Sigmoid colon (tissue), 4 donors: ENCODE measurements at regions not wholly inside any gene's neighbourhood (a gene's known extent, or its start where the extent isn't known, plus 50 kb on each side); places are given as distances from the start of the nearest gene placed in this dataset.

Experiments used
- EP300 ChIP-seq, 4 donors: sonication (generic); formaldehyde crosslinking; IDR thresholded peaks; one replicate each; pipeline ENCODE4 v1.6.1; 2017; ENCODE audit warnings: antibody characterized with exemption in 4 of 4
- POLR2A ChIP-seq, 2 donors: fragments of 450-650 bp; IDR thresholded peaks; one replicate each; pipeline ENCODE4 v1.6.1; 2016; ENCODE audit warnings: antibody characterized with exemption in 2 of 2, mild to moderate bottlenecking in 2 of 2, moderate library complexity in 2 of 2
- POLR2AphosphoS5 ChIP-seq, 4 donors: sonication (generic); formaldehyde crosslinking; IDR thresholded peaks; one replicate each; pipeline ENCODE4 v1.6.1; 2017; ENCODE audit warnings: antibody characterized with exemption in 4 of 4
- TF ChIP-seq, protein P1 (sequence below), 4 experiments: fragments of 450-650 bp in 3 of 4; fragments of 200-600 bp in 1 of 4; IDR thresholded peaks; one replicate each; pipeline ENCODE4 v1.5.1; 2016 to 2019; ENCODE audit warnings: antibody characterized with exemption in 4 of 4, mild to moderate bottlenecking in 3 of 4, moderate library complexity in 2 of 4

DNA sequence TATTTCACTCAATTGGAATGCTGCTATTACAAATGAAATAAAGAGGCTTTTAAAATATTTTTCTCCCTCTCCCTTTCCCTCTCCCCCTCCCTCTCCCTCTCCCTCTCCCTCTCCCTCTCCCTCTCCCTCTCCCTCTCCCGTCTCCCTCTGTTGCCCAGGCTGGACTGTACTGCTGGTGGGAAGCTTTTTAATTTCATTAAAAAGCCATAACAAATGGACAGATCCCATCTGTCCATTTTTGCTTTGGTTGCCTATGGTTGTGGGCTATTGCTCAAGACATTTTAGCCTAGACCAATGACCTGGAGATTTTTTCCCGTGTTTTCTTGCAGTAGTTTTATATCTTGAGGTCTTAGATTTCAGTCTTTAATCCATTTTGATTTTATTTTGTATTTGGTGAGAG, 107.2 kb upstream of the LRRC3B start:
- TF ChIP-seq POLR2A (IDR thresholded peaks at IDR 0.05): no peak
- TF ChIP-seq, protein P1, sequence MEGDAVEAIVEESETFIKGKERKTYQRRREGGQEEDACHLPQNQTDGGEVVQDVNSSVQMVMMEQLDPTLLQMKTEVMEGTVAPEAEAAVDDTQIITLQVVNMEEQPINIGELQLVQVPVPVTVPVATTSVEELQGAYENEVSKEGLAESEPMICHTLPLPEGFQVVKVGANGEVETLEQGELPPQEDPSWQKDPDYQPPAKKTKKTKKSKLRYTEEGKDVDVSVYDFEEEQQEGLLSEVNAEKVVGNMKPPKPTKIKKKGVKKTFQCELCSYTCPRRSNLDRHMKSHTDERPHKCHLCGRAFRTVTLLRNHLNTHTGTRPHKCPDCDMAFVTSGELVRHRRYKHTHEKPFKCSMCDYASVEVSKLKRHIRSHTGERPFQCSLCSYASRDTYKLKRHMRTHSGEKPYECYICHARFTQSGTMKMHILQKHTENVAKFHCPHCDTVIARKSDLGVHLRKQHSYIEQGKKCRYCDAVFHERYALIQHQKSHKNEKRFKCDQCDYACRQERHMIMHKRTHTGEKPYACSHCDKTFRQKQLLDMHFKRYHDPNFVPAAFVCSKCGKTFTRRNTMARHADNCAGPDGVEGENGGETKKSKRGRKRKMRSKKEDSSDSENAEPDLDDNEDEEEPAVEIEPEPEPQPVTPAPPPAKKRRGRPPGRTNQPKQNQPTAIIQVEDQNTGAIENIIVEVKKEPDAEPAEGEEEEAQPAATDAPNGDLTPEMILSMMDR (IDR thresholded peaks at IDR 0.05): no peak
- TF ChIP-seq POLR2AphosphoS5 (IDR thresholded peaks at IDR 0.05): no peak
- no peak for TF ChIP-seq EP300 (IDR thresholded peaks at IDR 0.05)
